ENCODE measurements at regions not wholly inside any gene's neighbourhood (a gene's known extent, or its start where the extent isn't known, plus 50 kb on each side); places are given as distances from the start of the nearest gene placed in this dataset.

GRCh38 chr2:236508466-236508865 lies 61.2 kb upstream of the ACKR3 start:
- DNase-seq (ENCODE audit: low read depth, low spot score), result no peak
- POLR2A ChIA-PET, result no interaction called here
- no peak overlapping the region for H3K27ac ChIP-seq (ENCODE audit: low read depth, low read length)
- CTCF ChIA-PET, result no interaction called here
- TF ChIP-seq CTCF (IDR thresholded peaks at IDR 0.05; ENCODE audit: low read depth, low read length), result no peak
- H3K9me3 ChIP-seq (ENCODE audit: control insufficient read depth, insufficient read depth, low read length), result peaks cover 2% of the 10 kb centered on the region
- H3K27me3 ChIP-seq (ENCODE audit: control insufficient read depth, insufficient read depth, low read length), result peaks cover 10% of the 10 kb centered on the region
- H3K4me3 ChIP-seq (ENCODE audit: low read depth, low read length), result no peak overlapping the region

- no peak overlapping the region for H3K4me3 ChIP-seq (ENCODE audit: low read depth, low read length)
- H3K9me3 ChIP-seq (ENCODE audit: control insufficient read depth, insufficient read depth, low read length), result no peaks in the 10 kb centered on the region; the same call in 1 of the 2 replicates
- DNase-seq (ENCODE audit: low read depth, low spot score), result no peak
- POLR2A ChIA-PET, result no interaction called here
- no peak overlapping the region for H3K27ac ChIP-seq (ENCODE audit: low read depth, low read length)
- peaks cover 10% of the 10 kb centered on the region for H3K27me3 ChIP-seq (ENCODE audit: control insufficient read depth, insufficient read depth, low read length)
- CTCF ChIA-PET, result interaction anchor here (5.3 kb wide), 1 partner anchor 551 kb away, joined by 51 read pairs; no protein-coding TSS in a partner anchor
- TF ChIP-seq CTCF (IDR thresholded peaks at IDR 0.05; ENCODE audit: low read depth, low read length), result no peak
Measured at GRCh38 chr2:236510034-236510433, 59.6 kb upstream of the ACKR3 start.

- TF ChIP-seq CTCF (IDR thresholded peaks at IDR 0.05; ENCODE audit: low read depth, low read length), result no peak
- DNase-seq (ENCODE audit: low read depth, low spot score), result no peak
- no peak overlapping the region for H3K27ac ChIP-seq (ENCODE audit: low read depth, low read length)
- POLR2A ChIA-PET, result no interaction called here
- no peaks in the 10 kb centered on the region; the same call in 1 of the 2 replicates for H3K9me3 ChIP-seq (ENCODE audit: control insufficient read depth, insufficient read depth, low read length)
- H3K4me3 ChIP-seq (ENCODE audit: low read depth, low read length), result no peak overlapping the region
- CTCF ChIA-PET, result interaction anchor here (5.3 kb wide), 1 partner anchor 550 kb away, joined by 51 read pairs; no protein-coding TSS in a partner anchor
- H3K27me3 ChIP-seq (ENCODE audit: control insufficient read depth, insufficient read depth, low read length), result peaks cover 10% of the 10 kb centered on the region
Measured at GRCh38 chr2:236511266-236511665, 58.4 kb upstream of the ACKR3 start.

- ChIA-PET CTCF (interaction anchor here (0.6 to 5.3 kb wide), 11 partner anchors 11 to 561 kb away, joined by 3 to 51 read pairs (median 8); no protein-coding TSS in a partner anchor), POLR2A (no interaction called here)
- Histone ChIP-seq H3K9me3 (ENCODE audit: control insufficient read depth, insufficient read depth, low read length) (no peaks in the 10 kb centered on the region; the same call in 1 of the 2 replicates), H3K4me3 (ENCODE audit: low read depth, low read length) (no peak overlapping the region), H3K27me3 (ENCODE audit: control insufficient read depth, insufficient read depth, low read length) (peaks cover 4% of the 10 kb centered on the region), H3K27ac (ENCODE audit: low read depth, low read length) (no peak overlapping the region)
- no peak for TF ChIP-seq CTCF (IDR thresholded peaks at IDR 0.05; ENCODE audit: low read depth, low read length)
- no peak for DNase-seq (ENCODE audit: low read depth, low spot score)
Measured at GRCh38 chr2:236512267-236512666, 57.4 kb upstream of the ACKR3 start.

- ChIA-PET CTCF (interaction anchor here (0.7 to 5.3 kb wide), 16 partner anchors 10 to 562 kb away, joined by 3 to 51 read pairs (median 5); no protein-coding TSS in a partner anchor), POLR2A (no interaction called here)
- no peak for DNase-seq (ENCODE audit: low read depth, low spot score)
Measured at GRCh38 chr2:236512902-236513435, 56.7 kb upstream of the ACKR3 start.

More at GRCh38 chr2:236512902-236513435, 56.7 kb upstream of the ACKR3 start:
- no peak overlapping the region for H3K27ac ChIP-seq (ENCODE audit: low read depth, low read length)
- no peak overlapping the region for H3K4me3 ChIP-seq (ENCODE audit: low read depth, low read length)
- peaks cover 3% of the 10 kb centered on the region for H3K27me3 ChIP-seq (ENCODE audit: control insufficient read depth, insufficient read depth, low read length)
- TF ChIP-seq CTCF (IDR thresholded peaks at IDR 0.05; ENCODE audit: low read depth, low read length), result peak; percentile 73
- no peaks in the 10 kb centered on the region for H3K9me3 ChIP-seq (ENCODE audit: control insufficient read depth, insufficient read depth, low read length)

All from AG04450 (cell line).